ENCODE measurements at regions not wholly inside any gene's neighbourhood (a gene's known extent, or its start where the extent isn't known, plus 50 kb on each side); places are given as distances from the start of the nearest gene placed in this dataset.

DNA sequence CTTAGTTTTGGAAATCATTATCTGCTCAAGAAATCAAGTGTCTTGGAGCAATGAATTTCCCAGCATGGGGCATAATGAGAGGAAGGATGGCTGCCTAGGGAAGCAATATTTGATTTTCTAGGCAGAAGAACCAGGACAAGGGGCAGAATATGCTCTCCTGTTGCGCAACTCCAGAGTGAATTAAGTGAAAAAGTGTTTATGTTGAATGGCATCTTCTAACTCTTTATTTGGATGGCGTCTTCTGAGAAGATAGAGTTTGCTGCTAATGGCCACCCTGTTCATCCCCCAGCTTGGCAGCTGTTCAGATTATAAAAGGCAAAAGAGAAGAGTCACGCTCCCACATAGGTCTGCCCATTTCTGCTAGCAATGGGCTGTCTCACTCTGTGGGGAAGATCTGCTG is 1278.1 kb downstream of the AACS start:
- TF ChIP-seq, protein P1, sequence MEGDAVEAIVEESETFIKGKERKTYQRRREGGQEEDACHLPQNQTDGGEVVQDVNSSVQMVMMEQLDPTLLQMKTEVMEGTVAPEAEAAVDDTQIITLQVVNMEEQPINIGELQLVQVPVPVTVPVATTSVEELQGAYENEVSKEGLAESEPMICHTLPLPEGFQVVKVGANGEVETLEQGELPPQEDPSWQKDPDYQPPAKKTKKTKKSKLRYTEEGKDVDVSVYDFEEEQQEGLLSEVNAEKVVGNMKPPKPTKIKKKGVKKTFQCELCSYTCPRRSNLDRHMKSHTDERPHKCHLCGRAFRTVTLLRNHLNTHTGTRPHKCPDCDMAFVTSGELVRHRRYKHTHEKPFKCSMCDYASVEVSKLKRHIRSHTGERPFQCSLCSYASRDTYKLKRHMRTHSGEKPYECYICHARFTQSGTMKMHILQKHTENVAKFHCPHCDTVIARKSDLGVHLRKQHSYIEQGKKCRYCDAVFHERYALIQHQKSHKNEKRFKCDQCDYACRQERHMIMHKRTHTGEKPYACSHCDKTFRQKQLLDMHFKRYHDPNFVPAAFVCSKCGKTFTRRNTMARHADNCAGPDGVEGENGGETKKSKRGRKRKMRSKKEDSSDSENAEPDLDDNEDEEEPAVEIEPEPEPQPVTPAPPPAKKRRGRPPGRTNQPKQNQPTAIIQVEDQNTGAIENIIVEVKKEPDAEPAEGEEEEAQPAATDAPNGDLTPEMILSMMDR (IDR thresholded peaks at IDR 0.05; ENCODE audit: low read depth, low read length) = no peak
- TF ChIP-seq POLR2A (IDR thresholded peaks at IDR 0.05; ENCODE audit: extremely low read depth, insufficient read length) (no peak), MYC (IDR thresholded peaks at IDR 0.05; ENCODE audit: low read depth, low read length) (no peak)
